Stimulated activated CD4-positive, alpha-beta T cell treated with anti-CD3 and anti-CD28 coated beads, Interleukin-4, amount 100 ng/mL, for 48 hours (primary cell): ENCODE measurements at regions not wholly inside any gene's neighbourhood (a gene's known extent, or its start where the extent isn't known, plus 50 kb on each side); places are given as distances from the start of the nearest gene placed in this dataset.
A peak's percentile ranks its signal among the peaks of the same experiment; 100 is the strongest.

Source experiments
- DNase-seq, 2 donors: peaks; one replicate each; pipeline ENCODE4 v3.0.0-alpha.2; 2020; ENCODE audit warnings: low read depth in 2 of 2

GRCh38 chr6:14031516-14031915 lies 86.1 kb upstream of the CD83 start:
- DNase-seq = no peak

GRCh38 chr6:14035071-14035847 lies 82.3 kb upstream of the CD83 start:
- DNase-seq = no peak

- DNase-seq = no peak
These were observed 81.7 kb upstream of the CD83 start for GRCh38 chr6:14035874-14036273.

- no peak for DNase-seq
These were observed 80.7 kb upstream of the CD83 start for GRCh38 chr6:14036911-14037310.

GRCh38 chr6:14037402-14038277 lies 79.9 kb upstream of the CD83 start:
- no peak for DNase-seq

- DNase-seq = no peak
These were observed 78.8 kb upstream of the CD83 start for GRCh38 chr6:14038467-14039437.

- DNase-seq = no peak
These were observed 77.5 kb upstream of the CD83 start for GRCh38 chr6:14040042-14040441.

- DNase-seq = peak; percentile 22 to 34
These were observed 71.0 kb upstream of the CD83 start for GRCh38 chr6:14046476-14047068.

GRCh38 chr6:14047151-14047740 lies 70.3 kb upstream of the CD83 start:
- DNase-seq = no peak

GRCh38 chr6:14048837-14049236 lies 68.7 kb upstream of the CD83 start:
- no peak for DNase-seq

GRCh38 chr6:14051355-14051754 lies 66.2 kb upstream of the CD83 start:
- no peak for DNase-seq

- DNase-seq = no peak
These were observed 63.8 kb upstream of the CD83 start for GRCh38 chr6:14053811-14054210.

GRCh38 chr6:14055541-14055940 lies 62.0 kb upstream of the CD83 start:
- no peak for DNase-seq

GRCh38 chr6:14058029-14058695 lies 59.4 kb upstream of the CD83 start:
- DNase-seq = no peak

GRCh38 chr6:14058735-14059134 lies 58.8 kb upstream of the CD83 start:
- no peak for DNase-seq

GRCh38 chr6:14059791-14060436 lies 57.7 kb upstream of the CD83 start:
- DNase-seq = no peak

- no peak for DNase-seq
These were observed 56.6 kb upstream of the CD83 start for GRCh38 chr6:14060971-14061370.

GRCh38 chr6:14061643-14062042 lies 55.9 kb upstream of the CD83 start:
- no peak for DNase-seq

GRCh38 chr6:14062345-14063029 lies 55.1 kb upstream of the CD83 start:
- DNase-seq = no peak
